Transverse colon (tissue), 4 donors: ENCODE measurements at regions not wholly inside any gene's neighbourhood (a gene's known extent, or its start where the extent isn't known, plus 50 kb on each side); places are given as distances from the start of the nearest gene placed in this dataset.

Experiments used
- POLR2AphosphoS5 ChIP-seq, 3 donors: sonication (generic); formaldehyde crosslinking; IDR thresholded peaks; one replicate each; pipeline ENCODE4 v1.6.1; 2016; ENCODE audit warnings: antibody characterized with exemption in 3 of 3
- TF ChIP-seq, protein P1 (sequence below), 5 experiments: fragments of 200-600 bp in 3 of 5; fragments of 450-650 bp in 2 of 5; sonication (generic) in 3 of 5; IDR thresholded peaks; 1 replicate in 2 of 5; 2 replicates in 3 of 5; pipeline ENCODE4 v1.5.1; 2016 to 2017; ENCODE audit warnings: antibody characterized with exemption in 5 of 5, inconsistent platforms in 3 of 5, mild to moderate bottlenecking in 2 of 5, moderate library complexity in 1 of 5

DNA sequence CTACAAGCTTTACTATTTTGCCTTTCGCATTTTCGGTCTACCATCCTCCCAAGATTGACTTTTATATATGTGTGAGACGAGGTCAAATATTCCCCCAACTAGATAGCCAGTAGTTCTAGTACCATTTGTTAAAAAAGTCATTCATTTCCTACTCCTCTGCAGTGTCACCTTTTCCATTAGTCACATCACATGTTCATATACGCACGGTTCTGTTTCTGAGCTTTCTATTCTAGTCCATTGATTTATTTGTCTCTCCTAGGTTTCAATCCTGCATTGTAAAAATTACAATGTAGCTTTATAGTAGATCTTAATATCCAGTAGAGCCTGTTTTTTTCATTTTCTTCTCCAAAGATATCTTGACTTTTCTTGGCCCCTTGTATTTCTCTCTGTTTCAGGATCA is 528.7 kb upstream of the TRPC7 start:
- TF ChIP-seq, protein P1, sequence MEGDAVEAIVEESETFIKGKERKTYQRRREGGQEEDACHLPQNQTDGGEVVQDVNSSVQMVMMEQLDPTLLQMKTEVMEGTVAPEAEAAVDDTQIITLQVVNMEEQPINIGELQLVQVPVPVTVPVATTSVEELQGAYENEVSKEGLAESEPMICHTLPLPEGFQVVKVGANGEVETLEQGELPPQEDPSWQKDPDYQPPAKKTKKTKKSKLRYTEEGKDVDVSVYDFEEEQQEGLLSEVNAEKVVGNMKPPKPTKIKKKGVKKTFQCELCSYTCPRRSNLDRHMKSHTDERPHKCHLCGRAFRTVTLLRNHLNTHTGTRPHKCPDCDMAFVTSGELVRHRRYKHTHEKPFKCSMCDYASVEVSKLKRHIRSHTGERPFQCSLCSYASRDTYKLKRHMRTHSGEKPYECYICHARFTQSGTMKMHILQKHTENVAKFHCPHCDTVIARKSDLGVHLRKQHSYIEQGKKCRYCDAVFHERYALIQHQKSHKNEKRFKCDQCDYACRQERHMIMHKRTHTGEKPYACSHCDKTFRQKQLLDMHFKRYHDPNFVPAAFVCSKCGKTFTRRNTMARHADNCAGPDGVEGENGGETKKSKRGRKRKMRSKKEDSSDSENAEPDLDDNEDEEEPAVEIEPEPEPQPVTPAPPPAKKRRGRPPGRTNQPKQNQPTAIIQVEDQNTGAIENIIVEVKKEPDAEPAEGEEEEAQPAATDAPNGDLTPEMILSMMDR (IDR thresholded peaks at IDR 0.05): no peak
- no peak for TF ChIP-seq POLR2AphosphoS5 (IDR thresholded peaks at IDR 0.05)
